ENCODE measurements at regions not wholly inside any gene's neighbourhood (a gene's known extent, or its start where the extent isn't known, plus 50 kb on each side); places are given as distances from the start of the nearest gene placed in this dataset.
"Not testable (repeated sequence)": the region's sequence is repeated elsewhere in the genome, so short reads cannot be mapped to it uniquely, and the experiment has no call there.

DNA sequence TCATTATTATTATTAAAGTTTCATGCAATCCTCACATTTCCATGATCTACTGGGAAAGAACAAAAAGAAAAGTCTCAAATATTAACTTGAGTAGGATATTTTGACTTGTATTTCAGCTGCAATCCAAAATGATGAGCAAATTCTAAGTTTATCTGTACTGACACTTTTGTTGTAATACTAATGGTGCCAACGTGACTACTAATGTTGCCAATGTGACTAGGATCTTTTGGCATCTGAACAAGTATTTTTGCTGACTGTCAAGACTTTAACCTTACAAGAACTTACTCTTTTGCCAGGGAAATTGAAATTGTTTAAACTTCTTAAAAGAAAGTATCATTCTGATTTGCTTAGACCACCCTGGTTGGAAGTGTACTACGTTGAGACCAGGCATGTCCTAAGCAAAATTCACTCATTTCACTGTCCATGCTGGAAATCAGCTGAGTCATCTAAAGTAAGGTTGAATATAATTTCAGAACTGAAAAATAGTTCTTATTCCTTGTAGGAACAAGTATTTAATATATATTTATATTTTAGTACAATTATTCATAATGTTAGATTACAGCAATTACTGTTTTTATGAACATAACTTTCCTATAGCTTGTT lies 78.5 kb upstream of the LYZL1 start:
- no peak for DNase-seq
- no peak overlapping the region for H3K4me3 Mint-ChIP-seq
- no peak overlapping the region for H3K27ac Mint-ChIP-seq
- H3K36me3 Mint-ChIP-seq: no peaks in the 10 kb centered on the region
- H3K27me3 Mint-ChIP-seq: peaks cover 17% of the 10 kb centered on the region
- H3K9me3 Mint-ChIP-seq: peaks cover 3% of the 10 kb centered on the region
- no peaks in the 10 kb centered on the region for H3K4me1 Mint-ChIP-seq

DNA sequence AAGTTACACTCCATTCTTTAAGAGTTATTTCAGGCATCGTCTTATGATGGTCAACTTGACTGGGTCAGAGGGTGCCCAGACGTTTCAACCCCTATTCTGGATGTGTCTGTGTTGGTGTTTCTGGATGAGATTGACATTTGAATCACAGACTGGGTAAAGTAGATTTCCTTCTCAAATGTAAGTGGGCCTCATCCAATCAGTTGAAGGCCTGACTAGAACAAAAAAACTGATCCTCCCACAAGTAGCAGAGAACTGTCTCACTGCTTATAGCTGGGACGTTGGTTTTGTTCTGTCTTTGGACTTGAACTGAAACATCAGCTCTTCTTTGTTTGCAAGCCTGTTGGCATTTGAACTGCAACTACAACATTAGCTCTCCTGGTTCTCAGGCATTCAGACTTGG lies 76.3 kb upstream of the LYZL1 start:
- H3K27me3 Mint-ChIP-seq: peaks cover 4% of the 10 kb centered on the region
- no peak overlapping the region for H3K4me3 Mint-ChIP-seq
- DNase-seq: no peak
- H3K36me3 Mint-ChIP-seq: no peaks in the 10 kb centered on the region
- no peak overlapping the region for H3K27ac Mint-ChIP-seq
- peaks cover 3% of the 10 kb centered on the region for H3K9me3 Mint-ChIP-seq
- H3K4me1 Mint-ChIP-seq: no peaks in the 10 kb centered on the region

DNA sequence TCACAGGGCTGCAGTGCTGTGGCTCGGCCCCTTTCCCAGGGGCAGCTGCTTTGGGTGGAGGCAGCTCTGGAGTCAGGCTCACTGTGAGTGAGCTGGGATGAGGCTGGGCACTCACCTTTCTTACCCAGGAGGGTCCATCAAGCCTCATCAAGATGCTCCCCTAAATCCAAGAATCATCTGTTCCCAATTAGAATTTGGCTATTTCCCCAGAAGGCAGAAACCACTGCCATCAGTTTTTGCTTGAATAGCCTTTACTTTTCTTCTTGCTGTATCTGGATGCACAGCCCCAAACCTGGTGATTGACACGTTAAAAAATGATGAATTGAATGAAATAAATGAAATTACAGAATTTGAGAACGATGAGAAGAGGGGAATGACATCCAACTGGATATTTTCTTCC lies 74.3 kb upstream of the LYZL1 start:
- Mint-ChIP-seq H3K27me3 (no peaks in the 10 kb centered on the region), H3K4me3 (no peak overlapping the region), H3K9me3 (peaks cover 3% of the 10 kb centered on the region), H3K27ac (no peak overlapping the region), H3K4me1 (no peaks in the 10 kb centered on the region), H3K36me3 (no peaks in the 10 kb centered on the region)
- DNase-seq: no peak

DNA sequence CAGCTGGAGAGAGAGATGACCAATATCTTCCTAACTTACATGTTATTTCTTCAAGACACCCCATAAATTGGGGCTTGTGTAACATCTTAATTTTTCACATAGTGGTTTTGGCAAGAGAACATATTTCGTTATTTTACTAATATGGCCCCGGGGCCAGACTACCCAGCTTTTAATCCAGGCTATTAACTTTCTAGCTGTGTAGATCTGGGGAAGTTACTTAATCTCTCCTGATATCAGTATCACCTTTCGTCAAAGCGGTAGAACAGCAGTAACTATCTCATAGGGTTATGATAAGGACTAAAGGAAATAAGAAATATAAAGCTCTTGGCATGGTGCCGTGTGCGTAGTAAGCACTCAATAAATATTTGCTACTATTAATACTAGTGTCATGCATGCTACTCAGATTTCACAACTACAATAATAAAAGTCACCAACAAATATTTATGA lies 71.6 kb upstream of the LYZL1 start:
- Mint-ChIP-seq H3K4me3 (no peak overlapping the region), H3K36me3 (no peaks in the 10 kb centered on the region), H3K27me3 (no peaks in the 10 kb centered on the region), H3K9me3 (no peaks in the 10 kb centered on the region), H3K4me1 (no peaks in the 10 kb centered on the region), H3K27ac (no peak overlapping the region)
- DNase-seq: no peak

DNA sequence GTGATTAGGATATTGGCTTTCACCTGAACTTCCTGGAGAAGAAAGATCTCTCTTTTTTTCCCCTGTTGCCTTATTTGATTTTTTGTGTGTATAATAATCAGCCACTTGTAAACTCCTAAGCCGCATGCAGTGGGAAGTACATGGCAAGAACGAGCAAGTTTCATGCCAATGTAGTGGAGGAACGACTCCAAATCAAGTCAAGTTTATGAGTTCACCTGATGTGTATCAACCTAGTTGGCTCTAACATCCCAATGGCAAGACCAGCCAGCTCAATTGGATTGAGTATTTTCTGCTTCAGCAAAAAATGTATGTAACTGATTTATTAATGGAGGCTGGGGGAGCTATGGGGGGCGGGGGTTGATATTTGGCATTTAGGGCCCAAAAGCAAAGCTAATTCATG lies 65.5 kb upstream of the LYZL1 start:
- peaks cover 7% of the 10 kb centered on the region for H3K27me3 Mint-ChIP-seq
- no peak overlapping the region for H3K4me3 Mint-ChIP-seq
- no peaks in the 10 kb centered on the region for H3K4me1 Mint-ChIP-seq
- DNase-seq: no peak
- no peak overlapping the region for H3K27ac Mint-ChIP-seq
- H3K36me3 Mint-ChIP-seq: no peaks in the 10 kb centered on the region
- no peaks in the 10 kb centered on the region for H3K9me3 Mint-ChIP-seq

DNA sequence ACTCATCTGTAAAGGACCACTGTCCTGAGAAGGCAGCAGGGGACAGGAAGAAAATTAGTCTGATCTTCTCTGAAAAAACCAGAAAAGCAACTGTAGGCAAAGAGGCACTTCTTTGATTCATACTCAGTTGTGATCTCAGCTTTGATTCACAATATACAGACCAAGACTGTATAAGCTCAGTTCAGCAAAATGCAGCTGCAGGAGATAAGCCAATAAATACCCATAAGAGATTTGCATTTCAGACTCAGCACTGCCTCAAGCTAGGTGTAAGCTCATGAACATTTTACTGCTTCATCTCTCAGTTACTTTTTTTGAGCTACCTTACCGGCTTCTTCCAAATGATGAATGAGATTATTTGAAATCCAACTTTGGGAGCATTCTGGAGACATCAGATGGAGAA lies 64.2 kb upstream of the LYZL1 start:
- Mint-ChIP-seq H3K27me3 (peaks cover 7% of the 10 kb centered on the region), H3K9me3 (no peaks in the 10 kb centered on the region), H3K27ac (no peak overlapping the region), H3K4me1 (no peaks in the 10 kb centered on the region), H3K4me3 (no peak overlapping the region), H3K36me3 (no peaks in the 10 kb centered on the region)
- DNase-seq: no peak

DNA sequence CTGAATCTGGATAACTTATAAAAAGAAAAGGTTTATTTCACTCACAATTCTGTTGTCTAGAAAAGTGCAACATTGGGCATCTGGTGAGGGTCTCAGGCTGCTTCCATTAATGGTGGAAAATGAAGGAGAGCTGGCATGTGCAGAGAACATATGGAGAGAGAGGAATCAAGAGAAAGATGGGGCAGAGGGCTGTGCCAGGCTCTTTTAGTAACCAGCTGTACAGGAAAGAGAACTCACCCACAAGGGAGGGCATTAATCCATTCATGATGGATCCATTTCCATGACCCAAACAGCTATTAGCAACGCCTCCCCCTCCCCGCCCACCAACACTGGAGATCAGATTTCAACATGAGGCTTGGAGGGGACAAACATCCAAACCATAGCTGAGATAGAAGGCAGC lies 61.7 kb upstream of the LYZL1 start:
- Mint-ChIP-seq H3K4me1 (no peaks in the 10 kb centered on the region), H3K4me3 (no peak overlapping the region), H3K9me3 (no peaks in the 10 kb centered on the region), H3K27me3 (peaks cover 12% of the 10 kb centered on the region), H3K36me3 (no peaks in the 10 kb centered on the region), H3K27ac (no peak overlapping the region)
- DNase-seq: no peak

DNA sequence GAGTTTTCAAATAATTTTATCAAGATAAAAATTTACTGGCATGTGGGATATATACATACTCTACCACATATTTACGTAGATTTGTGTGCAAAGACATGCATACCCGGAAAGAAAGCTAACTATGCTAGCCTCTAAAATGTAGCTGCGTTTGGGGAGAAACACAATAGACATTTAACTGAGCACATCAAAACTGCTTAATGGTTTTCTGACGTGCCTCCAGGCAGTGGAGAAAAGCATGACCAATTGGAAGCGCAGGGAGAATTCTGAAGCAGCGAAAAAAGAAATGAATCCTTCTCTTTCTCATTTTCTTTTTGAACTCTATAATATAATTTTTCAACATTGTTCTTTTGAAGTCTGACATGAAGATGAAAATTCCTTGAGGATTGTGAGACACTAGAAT lies 60.3 kb upstream of the LYZL1 start:
- no peak for DNase-seq
- no peaks in the 10 kb centered on the region for H3K4me1 Mint-ChIP-seq
- no peaks in the 10 kb centered on the region for H3K9me3 Mint-ChIP-seq
- no peak overlapping the region for H3K27ac Mint-ChIP-seq
- H3K4me3 Mint-ChIP-seq: no peak overlapping the region
- H3K27me3 Mint-ChIP-seq: peaks cover 5% of the 10 kb centered on the region
- H3K36me3 Mint-ChIP-seq: no peaks in the 10 kb centered on the region

DNA sequence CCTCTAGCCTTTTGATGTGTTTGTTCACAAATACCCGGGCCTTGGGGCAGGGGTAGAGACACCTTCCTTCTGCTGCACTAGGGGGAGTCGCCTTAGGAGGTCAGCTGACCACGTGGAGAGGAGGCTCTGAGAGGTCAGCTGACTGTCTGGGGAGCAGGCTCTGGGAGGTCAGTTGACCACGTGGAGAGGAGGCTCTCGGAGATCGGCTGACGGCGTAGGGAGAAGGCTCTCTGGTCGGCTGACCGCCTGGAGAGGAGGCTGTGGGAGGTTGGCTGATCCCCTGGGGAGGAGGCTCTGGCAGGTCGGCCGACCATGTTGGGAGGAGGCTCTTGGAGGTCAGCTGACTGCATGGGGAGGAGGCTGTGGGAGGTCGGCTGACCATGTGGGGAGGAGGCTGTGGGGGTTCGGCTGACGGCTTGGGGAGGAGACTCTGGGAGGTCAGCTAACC lies 59.6 kb upstream of the LYZL1 start:
- DNase-seq: no peak
- H3K36me3 Mint-ChIP-seq: no peaks in the 10 kb centered on the region
- no peak overlapping the region for H3K4me3 Mint-ChIP-seq
- H3K27ac Mint-ChIP-seq: no peak overlapping the region
- no peaks in the 10 kb centered on the region for H3K9me3 Mint-ChIP-seq
- no peaks in the 10 kb centered on the region for H3K4me1 Mint-ChIP-seq
- H3K27me3 Mint-ChIP-seq: peaks cover 5% of the 10 kb centered on the region

DNA sequence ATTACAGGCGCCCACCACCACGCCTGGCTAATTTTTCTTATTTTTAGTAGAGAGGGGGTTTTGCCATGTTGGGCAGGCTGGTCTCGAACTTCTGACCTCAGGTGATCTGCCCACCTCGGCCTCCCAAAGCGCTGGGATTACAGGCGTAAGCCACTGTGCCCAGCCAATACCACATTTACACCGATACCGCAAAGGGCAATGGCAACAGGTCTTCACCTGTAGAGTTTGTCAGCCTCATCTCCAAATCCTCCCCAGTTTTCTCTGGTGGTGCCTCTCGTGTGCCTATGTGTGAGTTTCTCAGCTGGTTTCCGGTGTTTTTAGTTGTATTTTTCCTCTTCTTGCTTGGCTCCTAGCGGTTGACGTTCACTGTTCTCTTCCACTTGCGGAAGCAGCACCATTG lies 52.0 kb upstream of the LYZL1 start:
- H3K9me3 Mint-ChIP-seq, DNase-seq, H3K27ac Mint-ChIP-seq, H3K36me3 Mint-ChIP-seq, H3K4me1 Mint-ChIP-seq, H3K27me3 Mint-ChIP-seq, H3K4me3 Mint-ChIP-seq: not testable (repeated sequence)

DNA sequence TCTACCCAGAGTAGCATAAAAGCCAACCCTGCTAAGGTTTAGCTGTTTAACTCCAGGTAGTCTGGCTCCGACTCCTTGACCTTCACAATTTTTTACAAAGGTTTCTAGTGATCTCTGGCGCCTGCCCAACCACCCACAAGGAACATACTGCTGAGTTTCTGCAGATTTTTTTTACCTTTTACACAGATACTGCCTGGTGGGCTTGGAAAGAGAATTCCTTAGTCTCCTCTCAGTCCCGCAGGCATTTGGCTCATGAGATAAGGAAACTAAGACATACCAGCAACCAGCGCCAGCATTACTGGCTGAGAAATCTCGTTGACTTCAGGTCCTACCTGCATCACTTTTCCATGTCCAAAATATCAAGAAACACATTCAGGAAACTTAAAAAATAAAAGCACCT lies 51.1 kb upstream of the LYZL1 start:
- no peaks in the 10 kb centered on the region for H3K9me3 Mint-ChIP-seq
- H3K27ac Mint-ChIP-seq: no peak overlapping the region
- no peaks in the 10 kb centered on the region for H3K27me3 Mint-ChIP-seq
- H3K36me3 Mint-ChIP-seq: no peaks in the 10 kb centered on the region
- no peak overlapping the region for H3K4me3 Mint-ChIP-seq
- no peak for DNase-seq
- no peaks in the 10 kb centered on the region for H3K4me1 Mint-ChIP-seq

DNA sequence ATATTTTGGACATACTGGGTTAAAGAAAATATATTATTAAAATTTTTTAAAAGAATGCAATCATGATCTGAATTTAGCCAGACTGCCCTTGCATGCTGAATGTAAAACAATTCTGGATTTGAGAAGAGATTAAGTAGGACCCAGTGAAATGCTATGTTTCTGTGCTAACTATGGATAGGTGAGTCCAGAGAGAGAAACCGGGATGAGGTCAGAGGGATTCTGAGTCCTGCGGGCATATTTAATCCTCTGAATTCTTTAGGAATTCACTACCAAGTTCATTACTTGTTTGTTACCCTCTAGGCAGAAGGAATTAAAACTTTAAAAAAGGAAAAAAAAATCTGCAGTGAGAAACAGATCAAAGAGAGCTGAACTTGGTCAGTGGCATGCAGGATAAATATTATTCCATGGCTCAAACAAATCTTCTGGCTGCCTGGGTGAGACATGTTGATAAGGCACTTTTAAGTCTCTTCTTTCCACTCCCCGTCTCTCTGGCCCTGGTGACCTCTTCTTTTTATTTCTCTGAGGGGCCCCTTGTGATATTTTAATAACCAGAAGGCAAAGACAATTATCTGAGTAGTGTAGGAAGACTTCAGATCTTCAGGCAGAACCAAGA lies 50.2 kb upstream of the LYZL1 start:
- Mint-ChIP-seq H3K36me3 (no peaks in the 10 kb centered on the region), H3K9me3 (no peaks in the 10 kb centered on the region), H3K27ac (no peak overlapping the region), H3K4me1 (no peaks in the 10 kb centered on the region), H3K4me3 (no peak overlapping the region), H3K27me3 (no peaks in the 10 kb centered on the region)
- no peak for DNase-seq
